Superior temporal gyrus (tissue), 1 donor: ENCODE measurements at regions not wholly inside any gene's neighbourhood (a gene's known extent, or its start where the extent isn't known, plus 50 kb on each side); places are given as distances from the start of the nearest gene placed in this dataset.

Experiments
- DNase-seq: peaks from one replicate; pipeline ENCODE4 v3.0.0-alpha.2; 2016; ENCODE audit errors: extremely low spot score

DNA sequence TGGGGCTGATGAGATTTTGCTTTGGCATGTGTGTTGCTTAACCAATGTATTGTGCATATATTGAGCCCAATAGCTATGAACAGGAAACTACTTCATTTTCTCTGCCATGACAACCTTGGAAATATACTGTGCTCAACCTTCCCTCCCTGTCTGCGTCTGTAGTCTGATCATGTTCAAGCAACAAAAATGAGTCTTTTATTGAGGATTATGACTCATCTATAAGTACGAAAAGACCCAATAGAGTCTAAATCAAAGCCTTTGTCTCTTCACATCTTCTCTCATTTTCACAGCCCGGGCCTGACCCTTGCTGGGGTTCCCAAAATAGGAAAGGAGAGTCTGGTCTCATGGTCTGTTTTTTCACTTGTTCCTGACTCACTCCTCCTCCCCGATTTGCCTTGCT is 158.2 kb downstream of the CAND1 start:
- no peak for DNase-seq

DNA sequence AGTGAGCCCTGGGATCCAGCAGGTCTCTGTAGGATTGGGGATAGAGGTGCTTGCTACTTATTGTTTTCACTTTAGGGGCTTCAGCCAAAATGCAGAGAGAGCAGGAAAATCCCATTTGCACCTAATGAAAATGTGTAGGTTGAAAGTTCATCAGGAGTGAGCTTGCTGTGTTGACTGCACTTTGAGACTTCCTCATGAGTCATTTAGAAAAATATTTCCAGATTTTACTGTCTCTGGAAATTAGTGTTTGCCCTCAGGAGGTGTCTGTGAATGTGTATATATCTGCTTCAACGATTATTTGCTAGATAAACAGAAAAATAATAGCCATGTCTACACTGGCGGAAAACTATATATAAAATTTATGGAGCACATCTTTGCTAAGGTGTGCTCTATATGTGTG is 159.3 kb downstream of the CAND1 start:
- DNase-seq, result no peak

DNA sequence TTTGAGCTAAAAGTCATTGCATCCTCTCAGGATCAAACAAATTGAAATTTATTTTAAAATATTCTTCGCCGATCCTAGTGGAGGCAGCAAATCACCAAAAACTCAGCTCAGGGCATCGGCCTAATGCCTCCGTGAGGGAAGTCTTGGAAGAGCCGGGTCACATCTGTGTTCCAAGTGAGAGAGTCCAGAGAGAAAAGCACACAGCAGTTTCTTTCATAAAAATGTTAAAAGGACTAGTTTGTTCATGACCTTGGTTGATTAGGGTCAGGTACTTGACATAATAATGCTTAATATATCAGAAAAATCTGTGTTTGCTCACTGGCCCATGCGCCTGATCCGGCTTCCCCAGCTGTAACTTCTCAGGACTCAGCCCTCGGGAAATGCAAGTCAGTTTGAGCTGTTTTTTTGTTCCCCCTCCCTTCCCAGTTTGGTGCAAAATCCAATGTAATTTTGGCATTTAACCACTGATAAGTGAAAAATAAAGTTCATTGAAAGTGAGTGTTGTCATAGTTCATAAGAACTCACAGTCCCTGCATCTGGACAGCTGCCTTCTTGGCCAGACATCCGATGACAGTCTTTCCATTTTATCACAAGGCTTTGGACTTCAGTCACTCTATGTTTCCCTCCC is 161.7 kb downstream of the CAND1 start:
- DNase-seq, result peak; percentile 60

DNA sequence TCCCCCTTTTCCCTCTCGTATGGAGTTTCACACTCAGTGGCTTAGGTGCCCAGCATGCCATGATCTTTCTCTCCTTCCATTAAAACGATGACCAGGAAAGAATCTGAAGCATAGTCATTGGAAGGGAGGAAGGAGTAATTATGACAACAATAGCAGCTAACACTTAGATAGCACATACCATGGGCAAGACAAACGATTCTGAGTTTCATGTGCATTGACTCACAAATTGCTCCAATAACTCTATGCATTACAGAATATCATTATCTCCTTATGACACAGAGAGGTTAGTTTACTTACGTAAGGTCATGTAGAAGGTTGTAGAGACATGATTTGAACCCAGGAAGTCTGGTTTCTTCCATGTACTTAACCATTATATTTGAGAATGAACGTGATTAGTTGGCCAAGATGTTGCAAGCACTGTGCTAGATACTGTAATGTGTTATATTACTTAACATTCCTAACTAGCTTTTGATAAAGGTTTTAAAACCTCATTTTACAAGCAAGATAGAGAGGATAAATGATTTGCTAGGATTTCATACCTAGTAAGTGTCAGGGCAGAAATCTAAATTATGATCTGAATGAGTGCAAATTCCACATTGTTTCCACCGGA is 162.4 kb downstream of the CAND1 start:
- no peak for DNase-seq

DNA sequence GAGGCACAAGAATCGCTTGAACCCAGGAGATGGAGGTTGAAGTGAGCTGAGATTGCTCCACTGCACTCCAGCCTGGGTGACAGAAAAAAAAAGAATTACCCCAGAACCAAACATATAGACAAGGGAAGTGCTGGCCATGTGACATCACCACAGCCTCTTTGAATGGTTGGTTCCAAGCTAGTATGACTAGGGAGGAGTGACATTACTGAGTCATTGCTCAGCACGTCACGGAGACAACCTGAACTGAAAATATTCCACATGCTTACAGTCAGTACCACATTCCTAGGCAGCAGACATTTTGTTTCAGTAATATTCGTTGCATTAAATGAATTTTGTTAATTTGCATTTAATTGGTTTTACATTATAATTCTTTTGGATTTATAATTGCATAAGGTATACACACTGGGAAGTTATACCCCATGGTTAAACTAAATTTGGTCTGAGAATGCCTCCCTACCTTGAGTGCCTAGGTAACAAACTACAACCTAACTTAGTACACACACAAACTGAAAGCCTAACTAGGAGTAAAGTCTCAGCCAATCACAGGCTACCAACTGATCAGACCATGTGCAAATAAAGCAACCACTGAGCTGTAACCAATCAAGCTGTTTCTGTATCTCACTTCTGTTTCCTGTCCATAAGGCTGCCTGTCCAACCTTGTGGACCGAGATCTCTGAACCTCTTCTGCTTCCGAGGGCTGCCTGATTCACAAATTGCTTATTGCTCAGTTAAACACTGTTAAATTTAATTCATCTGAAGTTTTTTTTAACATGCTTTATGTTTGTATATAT is 164.4 kb downstream of the CAND1 start:
- no peak for DNase-seq

DNA sequence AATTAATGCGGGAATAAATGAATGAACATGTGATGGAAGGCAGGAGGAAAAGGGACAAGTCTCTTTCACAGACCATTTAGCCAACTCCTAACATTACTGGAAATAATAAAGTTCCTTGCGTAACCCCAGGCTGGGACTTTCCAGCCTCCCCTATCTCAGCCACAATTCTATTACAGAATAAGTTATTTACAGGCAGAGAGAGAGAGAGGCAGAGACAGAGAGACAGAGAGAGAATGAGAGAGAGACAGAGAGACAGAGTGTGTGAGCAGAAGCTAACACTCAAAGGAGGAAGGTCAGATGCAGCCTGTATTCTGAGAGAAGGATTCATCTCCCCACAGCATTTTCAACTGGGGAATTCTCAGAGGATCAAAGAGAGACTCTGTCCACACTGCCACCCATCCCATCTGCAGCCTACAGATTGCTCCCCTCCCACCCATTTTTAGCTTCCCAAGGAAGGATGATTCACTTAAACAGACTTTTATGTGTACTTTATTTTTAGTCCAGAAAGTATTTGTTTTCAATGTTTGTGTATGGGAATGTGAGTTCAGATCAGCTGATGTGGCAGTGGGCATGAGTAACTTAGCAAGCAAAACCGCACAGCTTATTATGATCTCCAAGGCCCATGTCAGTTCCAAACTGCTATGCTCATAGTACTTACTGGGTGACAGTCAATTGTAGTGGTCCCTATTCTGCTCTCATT is 165.7 kb downstream of the CAND1 start:
- DNase-seq, result no peak

DNA sequence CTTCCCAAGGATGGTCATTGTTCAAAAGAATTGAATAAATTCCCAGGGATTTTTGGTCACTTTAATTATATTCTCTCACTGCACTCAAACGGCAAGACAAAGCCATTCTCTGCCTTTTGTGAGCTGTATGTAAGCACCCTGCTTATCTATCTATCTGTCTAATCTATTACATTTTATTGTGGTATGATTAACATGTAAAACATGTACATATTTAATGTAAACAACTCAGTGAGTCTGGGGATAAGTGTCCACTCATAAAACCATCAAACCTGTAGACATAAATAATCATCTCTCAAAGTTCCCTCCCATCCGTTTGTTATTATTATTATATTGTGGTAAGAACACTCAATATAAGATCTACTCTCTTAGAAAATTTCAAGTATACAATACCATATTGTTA is 167.1 kb downstream of the CAND1 start:
- no peak for DNase-seq

DNA sequence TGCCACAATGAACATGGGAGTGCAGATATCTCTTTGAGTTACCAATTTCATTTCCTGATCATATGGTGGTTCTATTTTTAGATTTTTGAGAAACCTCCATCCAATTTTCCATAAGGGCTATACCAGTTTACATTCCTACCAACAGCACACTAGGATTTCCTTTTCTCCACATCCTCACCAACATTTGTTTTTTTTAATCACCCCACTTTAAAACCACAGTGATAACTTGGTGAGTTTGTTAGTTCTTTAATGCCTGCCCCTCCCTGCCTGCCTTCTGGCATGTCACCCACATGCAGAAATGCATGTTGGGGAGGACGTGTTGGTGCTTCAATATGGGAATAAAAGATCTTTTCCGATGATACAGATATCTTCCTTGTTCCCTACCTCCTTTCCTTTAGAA is 167.9 kb downstream of the CAND1 start:
- no peak for DNase-seq

DNA sequence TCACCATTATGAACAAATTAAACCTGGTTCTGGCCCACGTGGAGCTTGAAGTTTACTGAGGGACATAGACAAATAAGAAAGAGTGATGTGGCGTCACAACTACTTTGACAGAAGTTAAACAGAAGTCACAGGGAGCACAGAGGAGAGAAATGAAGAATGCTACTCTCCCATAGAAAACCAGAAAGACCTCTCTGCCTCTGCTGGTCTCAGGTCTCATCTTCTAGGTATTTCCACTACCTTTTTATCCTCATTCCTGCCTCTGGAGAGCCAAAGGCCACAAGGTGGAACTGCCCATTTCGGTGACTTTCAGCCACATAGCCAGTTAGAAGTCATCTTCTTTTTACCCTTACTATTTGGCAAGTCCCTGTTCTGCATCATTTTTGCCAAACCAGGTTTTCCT is 170.5 kb downstream of the CAND1 start:
- DNase-seq, result no peak

DNA sequence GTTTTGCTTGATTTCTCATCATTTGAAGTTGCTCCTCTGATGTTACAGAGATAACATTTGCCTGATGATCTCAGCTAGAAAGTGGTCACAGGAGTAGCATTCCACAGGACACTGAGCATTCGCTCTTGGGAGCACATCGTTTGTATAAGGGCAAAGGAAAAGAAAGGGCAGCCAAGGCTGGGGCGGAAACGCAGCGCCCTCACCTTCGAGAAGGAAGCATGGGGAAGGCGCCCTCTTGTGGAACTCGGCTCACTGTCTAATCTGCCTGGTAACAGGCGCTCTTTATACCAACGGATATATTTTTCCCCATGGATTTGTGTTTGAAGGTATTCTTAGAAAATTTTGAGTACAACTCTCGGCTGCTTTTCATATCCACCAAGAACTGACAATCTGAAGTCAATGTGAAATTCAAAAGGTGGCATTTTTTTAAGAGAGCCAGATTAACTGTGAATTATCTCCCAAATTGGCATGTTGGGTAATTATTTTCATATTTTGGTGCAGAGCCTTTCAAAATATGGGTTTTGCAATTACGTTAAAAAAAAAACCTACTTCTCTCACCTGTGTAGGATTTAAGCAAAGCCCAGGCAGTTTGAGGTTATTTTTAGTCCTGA is 172.7 kb downstream of the CAND1 start:
- peak; percentile 86 for DNase-seq

DNA sequence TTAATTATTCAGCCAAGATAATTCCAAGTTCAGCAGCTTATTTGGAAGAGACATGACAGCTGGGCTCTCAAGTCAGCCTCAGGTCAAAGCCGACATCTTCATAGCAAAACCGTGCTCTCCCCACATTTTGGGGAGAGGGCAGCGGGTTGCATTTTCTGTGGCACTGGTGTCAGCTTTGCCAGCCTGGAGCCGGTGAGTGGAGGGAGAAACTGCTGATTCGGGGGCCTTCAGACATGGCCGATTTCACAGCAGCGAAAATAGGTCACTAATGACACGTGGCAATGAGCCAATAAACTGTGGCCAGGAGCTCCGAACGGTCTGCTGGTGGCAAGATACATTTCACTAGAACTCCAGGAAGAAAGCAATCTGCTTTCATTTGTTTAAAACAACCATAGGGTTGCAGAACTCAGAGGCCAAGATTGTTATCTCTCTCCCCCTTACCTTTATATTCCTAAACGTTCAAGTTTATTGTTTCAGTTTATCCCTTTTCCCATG is 173.2 kb downstream of the CAND1 start:
- no peak for DNase-seq

DNA sequence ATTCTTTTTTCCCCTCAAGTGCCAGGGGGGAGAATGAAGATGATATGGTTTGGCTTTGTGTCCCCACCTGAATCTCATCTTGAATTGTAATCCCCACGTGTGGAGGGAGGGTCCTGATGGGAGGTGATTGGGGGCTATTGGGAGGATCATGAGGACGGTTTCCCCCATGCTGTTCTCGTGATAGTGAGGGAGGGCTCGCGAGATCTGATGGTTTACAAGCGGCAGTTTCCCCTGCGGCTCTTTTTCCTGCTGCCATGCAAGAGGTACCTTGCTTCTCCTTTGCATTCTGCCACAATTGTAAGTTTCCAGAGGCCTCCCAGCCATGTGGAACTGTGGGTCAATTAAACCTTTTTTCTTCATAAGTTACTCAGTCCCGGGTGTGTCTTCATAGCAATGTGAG is 173.7 kb downstream of the CAND1 start:
- no peak for DNase-seq

DNA sequence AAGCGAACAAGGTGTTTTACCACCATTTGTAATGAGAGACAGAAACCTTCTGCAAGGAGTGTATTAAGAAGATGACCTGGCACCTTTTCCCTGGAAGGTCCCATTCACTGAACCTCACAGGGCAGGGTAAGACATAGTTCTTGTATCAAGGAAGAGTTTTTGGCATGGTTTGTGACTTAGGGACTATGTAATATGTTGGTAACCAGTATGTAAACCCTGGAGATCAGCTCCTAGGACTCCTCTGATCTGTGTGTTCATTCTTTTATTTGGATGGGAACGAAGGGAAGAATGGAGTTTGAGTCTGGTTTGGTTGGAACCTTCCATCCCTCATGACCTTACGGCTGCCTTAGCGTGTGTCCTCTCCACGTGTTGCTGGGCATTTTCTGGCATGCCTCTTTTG is 175.4 kb downstream of the CAND1 start:
- no peak for DNase-seq

DNA sequence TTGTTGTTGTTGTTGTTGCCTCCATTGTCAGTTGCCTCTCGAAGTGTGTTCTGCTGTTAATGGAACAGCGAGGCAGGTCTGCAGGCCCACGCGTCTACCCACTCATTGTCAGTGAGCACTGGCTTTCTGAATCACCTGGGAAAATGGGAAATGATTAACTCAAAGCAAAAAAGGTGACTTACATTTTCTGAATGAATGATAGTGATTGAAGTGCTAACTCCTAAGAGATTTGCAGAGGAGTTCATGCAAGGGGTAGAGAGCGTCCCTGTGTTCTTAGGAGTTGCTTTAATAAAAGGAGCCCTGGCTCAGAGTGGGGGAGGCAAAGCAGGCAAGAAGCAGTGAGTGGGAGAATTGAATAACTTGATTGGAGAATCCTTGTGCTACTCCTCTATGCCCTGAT is 177.6 kb downstream of the CAND1 start:
- no peak for DNase-seq

DNA sequence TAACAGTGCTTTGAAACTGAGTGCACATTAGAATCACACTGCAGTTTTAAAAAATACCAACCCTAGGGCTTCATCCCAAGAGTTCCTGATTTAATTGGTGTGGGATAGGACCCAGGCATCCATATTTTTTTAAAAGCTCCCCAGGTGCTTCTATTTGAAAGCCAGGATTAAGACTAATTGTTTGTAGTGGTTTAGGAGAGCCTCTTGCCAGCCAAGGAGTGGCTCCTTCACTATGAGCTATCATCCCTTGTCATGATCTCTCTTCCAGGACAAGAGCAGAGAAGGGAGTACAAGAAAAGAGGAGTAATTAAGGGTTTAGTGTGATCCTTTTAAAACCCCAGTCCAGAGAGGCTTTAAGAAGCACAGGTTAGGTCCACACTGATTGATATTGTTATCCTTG is 178.0 kb downstream of the CAND1 start:
- DNase-seq, result no peak

DNA sequence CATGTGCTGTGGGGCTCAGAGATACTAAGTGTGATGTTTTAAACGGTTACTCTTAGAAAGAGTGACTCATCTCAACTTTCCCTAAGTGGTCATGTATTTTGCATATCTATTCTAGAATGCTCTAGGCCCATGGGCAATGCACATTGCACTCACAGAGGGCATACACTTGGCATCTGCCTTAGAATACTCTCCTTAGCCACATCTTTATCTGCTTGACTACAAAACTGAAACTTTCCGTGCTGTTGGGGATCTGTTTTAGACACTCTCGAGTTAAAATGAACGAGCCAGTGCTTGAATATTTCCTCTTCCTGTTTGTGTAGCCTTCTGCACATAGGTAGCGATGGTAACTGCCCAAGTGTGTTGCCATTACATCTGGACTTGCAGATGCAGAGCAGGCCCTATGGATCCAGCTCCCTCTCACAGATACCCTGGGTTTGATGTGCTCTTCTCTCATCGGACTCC is 180.5 kb downstream of the CAND1 start:
- no peak for DNase-seq

DNA sequence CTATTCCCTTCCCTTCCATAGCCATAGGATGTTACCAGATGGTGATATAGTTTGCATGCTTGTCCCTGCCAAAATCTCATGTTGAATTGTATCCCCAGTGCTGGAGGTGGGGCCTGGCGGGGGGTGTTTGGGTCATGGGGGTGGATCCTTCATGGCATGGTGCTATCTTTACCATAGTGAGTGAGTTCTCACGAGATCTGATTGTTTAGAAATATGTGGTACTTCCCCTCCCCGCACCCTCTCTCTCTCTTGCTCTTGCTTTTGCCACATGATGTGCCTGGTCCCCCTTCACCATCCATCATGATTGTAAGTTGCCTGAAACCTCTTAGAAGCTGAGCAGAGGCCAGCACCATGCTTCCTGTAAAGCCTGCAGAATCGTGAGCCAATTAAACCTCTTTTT is 181.3 kb downstream of the CAND1 start:
- no peak for DNase-seq

DNA sequence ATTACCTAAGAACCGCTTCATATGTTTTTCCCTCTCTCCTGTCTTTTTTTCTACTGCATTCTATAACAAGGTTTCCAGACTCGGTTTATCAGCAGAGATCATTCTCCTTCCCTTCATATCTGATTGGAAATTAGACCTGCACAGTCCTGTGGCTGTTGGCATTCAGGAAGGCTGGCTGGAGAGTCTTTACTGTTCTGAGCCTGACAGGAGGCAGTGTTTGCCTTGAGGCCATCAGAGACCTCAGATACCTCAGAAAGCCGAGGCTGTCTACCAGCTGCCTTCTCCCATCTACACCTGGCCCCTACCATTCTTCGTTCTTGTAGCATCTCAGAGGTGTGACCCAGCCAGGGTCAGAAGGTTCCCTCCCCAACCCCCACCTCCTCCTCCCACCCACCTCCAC is 182.0 kb downstream of the CAND1 start:
- DNase-seq, result no peak

DNA sequence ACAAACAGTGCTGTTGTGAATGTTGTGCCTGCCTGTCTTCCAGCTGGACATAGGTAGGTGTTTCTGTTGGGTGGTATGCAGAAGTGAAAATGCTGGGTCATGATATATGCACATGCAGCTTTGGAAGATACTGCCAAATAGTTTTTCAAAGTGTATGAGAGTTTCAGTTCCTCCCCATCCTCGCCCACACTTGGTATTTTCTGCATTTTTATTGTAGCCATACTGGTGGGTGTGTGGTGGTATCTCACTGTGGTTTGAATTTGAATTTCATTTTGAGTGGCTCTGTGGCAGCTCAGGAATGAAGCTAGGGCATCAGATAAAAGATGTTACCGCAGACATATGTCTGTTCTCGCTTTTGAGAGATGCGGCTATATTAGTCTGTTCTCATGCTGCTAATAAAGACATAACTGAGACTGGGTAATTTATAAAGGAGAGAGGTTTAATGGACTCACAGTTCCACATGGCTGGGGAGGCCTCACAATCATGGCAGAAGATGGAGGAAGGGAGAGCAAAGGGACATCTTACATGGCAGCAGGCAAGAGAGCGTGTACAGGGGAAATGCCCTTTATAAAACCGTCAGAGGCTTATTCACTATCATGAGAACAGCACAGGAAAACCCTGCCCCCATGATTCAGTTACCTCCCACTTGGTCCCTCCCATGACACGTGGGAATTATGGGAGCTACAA is 183.1 kb downstream of the CAND1 start:
- no peak for DNase-seq

DNA sequence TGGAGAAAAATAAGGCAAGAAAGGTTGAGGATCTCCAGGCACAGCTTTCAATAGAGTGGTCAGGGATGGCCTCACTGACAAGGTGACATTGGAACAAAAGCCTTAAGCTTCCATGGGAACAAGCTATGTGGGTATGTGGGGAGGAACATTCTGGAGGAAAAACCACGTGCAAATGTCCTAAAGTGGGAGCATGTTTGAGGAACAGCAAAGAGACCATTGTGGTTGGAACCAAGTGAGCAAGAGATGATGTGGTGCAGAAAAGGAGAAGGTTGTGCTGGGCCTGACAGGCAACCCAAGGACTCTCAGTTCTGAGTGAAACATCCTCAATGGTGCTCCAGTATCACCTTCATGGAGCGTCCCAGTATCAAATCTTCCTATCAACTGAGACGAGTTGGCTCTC is 184.0 kb downstream of the CAND1 start:
- no peak for DNase-seq

DNA sequence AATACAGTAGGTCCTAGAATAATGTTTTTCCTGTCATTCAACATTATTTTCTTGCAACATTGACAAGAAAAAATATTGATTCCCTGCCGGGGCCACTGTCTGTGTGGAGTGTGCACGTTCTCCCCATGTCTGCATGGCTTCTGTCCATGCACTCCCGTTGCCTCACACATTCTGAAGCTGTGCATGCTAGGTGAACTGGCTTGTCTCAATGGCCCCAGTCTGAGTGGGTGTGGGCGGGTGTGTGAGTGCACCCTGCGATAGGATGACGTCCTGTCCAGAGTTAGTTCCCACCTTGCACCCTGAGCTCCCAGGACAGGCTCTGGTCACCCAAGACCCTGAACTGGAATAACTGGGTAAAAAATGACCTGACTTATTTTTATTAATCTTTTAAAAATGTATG is 186.1 kb downstream of the CAND1 start:
- DNase-seq, result no peak
